HL-60 (cell line): ENCODE measurements at regions not wholly inside any gene's neighbourhood (a gene's known extent, or its start where the extent isn't known, plus 50 kb on each side); places are given as distances from the start of the nearest gene placed in this dataset.

ENCODE experiments used
- DNase-seq, 2 experiments: peaks; one replicate each; pipeline ENCODE4 v3.0.0-alpha.2; 2010 to 2020; ENCODE audit warnings: low read depth in 1 of 2, low spot score in 1 of 2
- H3K27ac ChIP-seq: fragments of 250-450 bp; sonication (Bioruptor Pico); replicated peaks from 2 replicates; pipeline ENCODE4 v1.5.1; 2020; ENCODE audit warnings: mild to moderate bottlenecking, moderate library complexity
- H3K27me3 ChIP-seq: fragments of 250-450 bp; sonication (Bioruptor Pico); 2 replicates; pipeline ENCODE4 v1.5.1; 2021; ENCODE audit warnings: mild to moderate bottlenecking, moderate library complexity; ENCODE audit not compliant: insufficient read depth, poor library complexity, severe bottlenecking
- H3K4me3 ChIP-seq: replicated peaks from 2 replicates; pipeline ENCODE4 v1.5.1; 2011; ENCODE audit warnings: mild to moderate bottlenecking, control low read depth, low read length; ENCODE audit not compliant: insufficient read depth
- GABPA ChIP-seq: IDR thresholded peaks from 2 replicates; pipeline ENCODE4 v1.6.1; 2012; ENCODE audit warnings: low read depth
- POLR2AphosphoS5 ChIP-seq: IDR thresholded peaks from 2 replicates; pipeline ENCODE4 v1.6.1; 2012; ENCODE audit warnings: low read depth
- SPI1 ChIP-seq: IDR thresholded peaks from 2 replicates; pipeline ENCODE4 v1.6.1; 2012; ENCODE audit warnings: low read depth, mild to moderate bottlenecking, borderline replicate concordance
- TF ChIP-seq, protein P1 (sequence below): IDR thresholded peaks from one replicate; pipeline ENCODE4 v1.5.1; 2011; ENCODE audit warnings: low read length, control low read depth, inconsistent platforms; ENCODE audit not compliant: insufficient read depth
- TF ChIP-seq, protein P2 (sequence below): IDR thresholded peaks from 2 replicates; pipeline ENCODE4 v1.6.1; 2012; ENCODE audit warnings: low read depth; ENCODE audit not compliant: insufficient replicate concordance

GRCh38 chr17:53516636-53517035 lies 306.1 kb upstream of the KIF2B start:
- Histone ChIP-seq H3K27me3 (no peaks in the 10 kb centered on the region), H3K4me3 (no peak overlapping the region), H3K27ac (no peak overlapping the region)
- TF ChIP-seq, protein P1, sequence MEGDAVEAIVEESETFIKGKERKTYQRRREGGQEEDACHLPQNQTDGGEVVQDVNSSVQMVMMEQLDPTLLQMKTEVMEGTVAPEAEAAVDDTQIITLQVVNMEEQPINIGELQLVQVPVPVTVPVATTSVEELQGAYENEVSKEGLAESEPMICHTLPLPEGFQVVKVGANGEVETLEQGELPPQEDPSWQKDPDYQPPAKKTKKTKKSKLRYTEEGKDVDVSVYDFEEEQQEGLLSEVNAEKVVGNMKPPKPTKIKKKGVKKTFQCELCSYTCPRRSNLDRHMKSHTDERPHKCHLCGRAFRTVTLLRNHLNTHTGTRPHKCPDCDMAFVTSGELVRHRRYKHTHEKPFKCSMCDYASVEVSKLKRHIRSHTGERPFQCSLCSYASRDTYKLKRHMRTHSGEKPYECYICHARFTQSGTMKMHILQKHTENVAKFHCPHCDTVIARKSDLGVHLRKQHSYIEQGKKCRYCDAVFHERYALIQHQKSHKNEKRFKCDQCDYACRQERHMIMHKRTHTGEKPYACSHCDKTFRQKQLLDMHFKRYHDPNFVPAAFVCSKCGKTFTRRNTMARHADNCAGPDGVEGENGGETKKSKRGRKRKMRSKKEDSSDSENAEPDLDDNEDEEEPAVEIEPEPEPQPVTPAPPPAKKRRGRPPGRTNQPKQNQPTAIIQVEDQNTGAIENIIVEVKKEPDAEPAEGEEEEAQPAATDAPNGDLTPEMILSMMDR = no peak
- TF ChIP-seq GABPA (no peak), POLR2AphosphoS5 (no peak)
- DNase-seq = no peak

GRCh38 chr17:53499277-53499676 lies 323.4 kb upstream of the KIF2B start:
- no peak for TF ChIP-seq SPI1
- no peak for TF ChIP-seq POLR2AphosphoS5
- TF ChIP-seq, protein P1 = no peak
- TF ChIP-seq GABPA = no peak
- TF ChIP-seq, protein P2, sequence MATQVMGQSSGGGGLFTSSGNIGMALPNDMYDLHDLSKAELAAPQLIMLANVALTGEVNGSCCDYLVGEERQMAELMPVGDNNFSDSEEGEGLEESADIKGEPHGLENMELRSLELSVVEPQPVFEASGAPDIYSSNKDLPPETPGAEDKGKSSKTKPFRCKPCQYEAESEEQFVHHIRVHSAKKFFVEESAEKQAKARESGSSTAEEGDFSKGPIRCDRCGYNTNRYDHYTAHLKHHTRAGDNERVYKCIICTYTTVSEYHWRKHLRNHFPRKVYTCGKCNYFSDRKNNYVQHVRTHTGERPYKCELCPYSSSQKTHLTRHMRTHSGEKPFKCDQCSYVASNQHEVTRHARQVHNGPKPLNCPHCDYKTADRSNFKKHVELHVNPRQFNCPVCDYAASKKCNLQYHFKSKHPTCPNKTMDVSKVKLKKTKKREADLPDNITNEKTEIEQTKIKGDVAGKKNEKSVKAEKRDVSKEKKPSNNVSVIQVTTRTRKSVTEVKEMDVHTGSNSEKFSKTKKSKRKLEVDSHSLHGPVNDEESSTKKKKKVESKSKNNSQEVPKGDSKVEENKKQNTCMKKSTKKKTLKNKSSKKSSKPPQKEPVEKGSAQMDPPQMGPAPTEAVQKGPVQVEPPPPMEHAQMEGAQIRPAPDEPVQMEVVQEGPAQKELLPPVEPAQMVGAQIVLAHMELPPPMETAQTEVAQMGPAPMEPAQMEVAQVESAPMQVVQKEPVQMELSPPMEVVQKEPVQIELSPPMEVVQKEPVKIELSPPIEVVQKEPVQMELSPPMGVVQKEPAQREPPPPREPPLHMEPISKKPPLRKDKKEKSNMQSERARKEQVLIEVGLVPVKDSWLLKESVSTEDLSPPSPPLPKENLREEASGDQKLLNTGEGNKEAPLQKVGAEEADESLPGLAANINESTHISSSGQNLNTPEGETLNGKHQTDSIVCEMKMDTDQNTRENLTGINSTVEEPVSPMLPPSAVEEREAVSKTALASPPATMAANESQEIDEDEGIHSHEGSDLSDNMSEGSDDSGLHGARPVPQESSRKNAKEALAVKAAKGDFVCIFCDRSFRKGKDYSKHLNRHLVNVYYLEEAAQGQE = no peak
- no peaks in the 10 kb centered on the region for H3K27me3 ChIP-seq
- H3K4me3 ChIP-seq = no peak overlapping the region
- no peak overlapping the region for H3K27ac ChIP-seq
- no peak for DNase-seq

DNA sequence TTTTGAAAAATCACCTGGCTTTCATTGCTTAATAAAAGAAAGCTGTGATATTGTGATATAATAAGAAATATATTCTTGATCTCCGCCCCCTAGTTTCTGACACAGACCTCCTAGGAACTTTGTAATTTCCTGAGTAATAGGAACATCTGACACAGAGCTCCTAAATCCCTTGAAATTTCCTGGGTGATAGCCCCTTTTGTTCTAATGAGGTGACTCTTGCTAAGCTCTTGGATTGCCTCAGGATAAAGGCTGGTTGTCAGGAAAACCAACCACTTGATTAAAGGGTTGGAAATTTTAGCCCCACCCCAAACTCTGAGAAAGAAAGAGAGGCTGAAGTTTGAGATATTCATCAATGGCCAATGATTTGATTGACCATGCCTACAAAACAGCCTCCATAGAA lies 326.4 kb upstream of the KIF2B start:
- H3K4me3 ChIP-seq = no peak overlapping the region
- no peak overlapping the region for H3K27ac ChIP-seq
- TF ChIP-seq, protein P1 = no peak
- TF ChIP-seq GABPA = no peak
- TF ChIP-seq SPI1 = no peak
- TF ChIP-seq, protein P2 = no peak
- no peak for TF ChIP-seq POLR2AphosphoS5
- H3K27me3 ChIP-seq = no peaks in the 10 kb centered on the region
- DNase-seq = no peak

DNA sequence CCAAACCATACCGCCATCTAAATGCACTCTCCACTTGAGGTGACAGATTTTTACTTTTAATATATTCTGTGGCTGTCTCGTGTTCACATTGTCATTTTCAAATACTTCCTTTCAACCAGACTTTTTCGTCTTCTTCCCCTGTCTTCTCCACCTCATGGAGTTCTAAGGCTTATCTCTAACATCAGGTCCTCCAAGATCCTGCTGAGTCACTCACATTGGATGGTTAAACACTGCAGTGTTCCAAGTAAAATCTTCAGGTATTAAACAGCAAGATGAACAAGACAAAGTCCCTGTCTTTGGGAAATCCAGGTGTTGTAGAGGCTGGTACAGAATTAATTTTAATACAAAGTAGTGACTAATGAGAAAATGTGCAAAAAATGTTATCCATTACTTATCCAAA lies 330.2 kb upstream of the KIF2B start:
- no peak overlapping the region for H3K27ac ChIP-seq
- H3K4me3 ChIP-seq = no peak overlapping the region
- TF ChIP-seq POLR2AphosphoS5 = no peak
- TF ChIP-seq, protein P2 = no peak
- no peak for DNase-seq
- no peaks in the 10 kb centered on the region for H3K27me3 ChIP-seq
